NCI-H128 (cell line): ENCODE measurements at regions not wholly inside any gene's neighbourhood (a gene's known extent, or its start where the extent isn't known, plus 50 kb on each side); places are given as distances from the start of the nearest gene placed in this dataset.

Experiments
- DNase-seq: peaks from one replicate; lab custom pipeline; 2025; ENCODE audit not compliant: unreplicated experiment; lab: John Stamatoyannopoulos, UW

GRCh38 chr11:15865212-15865987 is 490.9 kb downstream of the SOX6 start:
- no peak for DNase-seq

DNA sequence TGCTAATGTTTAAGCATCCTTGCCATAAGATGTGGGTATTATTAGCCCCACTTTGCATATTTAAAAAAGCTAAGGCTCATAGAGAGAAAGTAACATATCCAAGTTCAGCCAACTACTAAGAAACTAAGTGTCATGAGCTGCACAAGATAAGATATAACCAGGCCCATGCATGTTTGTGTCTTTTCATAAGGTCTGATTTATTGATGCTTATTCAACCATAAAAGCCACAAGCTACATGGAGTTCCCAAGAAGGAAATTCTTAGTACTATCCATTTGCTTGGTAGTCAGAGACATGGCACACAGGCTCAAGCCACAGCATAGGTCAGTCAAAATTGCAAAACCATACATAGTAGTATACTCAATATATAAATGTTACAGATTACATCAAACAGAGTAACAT is 488.5 kb downstream of the SOX6 start:
- no peak for DNase-seq

- DNase-seq = no peak
Measured at GRCh38 chr11:15870911-15871310, 485.4 kb downstream of the SOX6 start.

- no peak for DNase-seq
Measured at GRCh38 chr11:15871904-15872626, 484.3 kb downstream of the SOX6 start.

GRCh38 chr11:15873501-15873900 is 482.8 kb downstream of the SOX6 start:
- no peak for DNase-seq

GRCh38 chr11:15874704-15875103 is 481.6 kb downstream of the SOX6 start:
- no peak for DNase-seq

- DNase-seq = no peak
Measured at GRCh38 chr11:15875393-15875792, 481.0 kb downstream of the SOX6 start.

- no peak for DNase-seq
Measured at GRCh38 chr11:15875943-15876342, 480.4 kb downstream of the SOX6 start.

DNA sequence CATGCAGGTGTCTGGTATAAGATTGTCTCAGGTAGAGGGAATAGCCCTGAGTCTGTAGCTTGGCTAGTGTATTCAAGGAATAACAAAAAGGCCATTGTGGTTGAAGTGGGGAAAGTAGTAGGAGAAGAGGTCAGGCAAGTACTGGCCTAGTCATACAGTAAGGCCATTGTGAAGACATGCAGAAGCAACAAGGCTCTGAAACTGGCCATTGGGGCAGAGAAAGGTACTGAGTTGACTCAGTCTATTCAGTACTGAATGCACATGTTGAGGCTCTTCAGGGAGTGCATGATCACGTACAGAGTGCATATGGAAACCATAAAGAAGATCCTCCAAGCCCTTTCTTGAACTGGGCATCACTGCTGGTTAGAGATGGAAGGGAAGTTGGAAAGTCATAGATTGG is 477.6 kb downstream of the SOX6 start:
- no peak for DNase-seq

DNA sequence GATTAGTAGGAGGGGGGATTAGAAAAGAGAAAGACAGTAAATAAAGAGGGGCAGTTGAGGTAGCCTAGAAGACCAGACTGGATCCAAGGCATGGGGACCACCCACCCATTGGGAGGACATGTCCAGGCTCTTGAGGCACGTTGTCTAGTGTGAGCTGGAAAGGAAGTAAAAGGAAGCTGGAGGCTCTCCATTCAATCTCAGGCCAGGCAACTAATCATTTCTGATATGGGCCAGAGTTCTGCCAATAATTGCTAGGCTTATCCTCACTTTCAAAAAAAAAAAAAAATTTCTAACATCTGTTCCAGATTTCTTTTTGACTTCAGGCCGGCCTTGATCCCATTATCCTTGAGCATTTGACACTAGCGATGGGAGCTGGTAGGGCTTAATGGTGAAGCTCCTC is 476.1 kb downstream of the SOX6 start:
- DNase-seq = no peak

- no peak for DNase-seq
Measured at GRCh38 chr11:15882876-15883454, 473.4 kb downstream of the SOX6 start.

GRCh38 chr11:15883455-15883920 is 472.9 kb downstream of the SOX6 start:
- DNase-seq = no peak

- DNase-seq = no peak
Measured at GRCh38 chr11:15884141-15884540, 472.2 kb downstream of the SOX6 start.

DNA sequence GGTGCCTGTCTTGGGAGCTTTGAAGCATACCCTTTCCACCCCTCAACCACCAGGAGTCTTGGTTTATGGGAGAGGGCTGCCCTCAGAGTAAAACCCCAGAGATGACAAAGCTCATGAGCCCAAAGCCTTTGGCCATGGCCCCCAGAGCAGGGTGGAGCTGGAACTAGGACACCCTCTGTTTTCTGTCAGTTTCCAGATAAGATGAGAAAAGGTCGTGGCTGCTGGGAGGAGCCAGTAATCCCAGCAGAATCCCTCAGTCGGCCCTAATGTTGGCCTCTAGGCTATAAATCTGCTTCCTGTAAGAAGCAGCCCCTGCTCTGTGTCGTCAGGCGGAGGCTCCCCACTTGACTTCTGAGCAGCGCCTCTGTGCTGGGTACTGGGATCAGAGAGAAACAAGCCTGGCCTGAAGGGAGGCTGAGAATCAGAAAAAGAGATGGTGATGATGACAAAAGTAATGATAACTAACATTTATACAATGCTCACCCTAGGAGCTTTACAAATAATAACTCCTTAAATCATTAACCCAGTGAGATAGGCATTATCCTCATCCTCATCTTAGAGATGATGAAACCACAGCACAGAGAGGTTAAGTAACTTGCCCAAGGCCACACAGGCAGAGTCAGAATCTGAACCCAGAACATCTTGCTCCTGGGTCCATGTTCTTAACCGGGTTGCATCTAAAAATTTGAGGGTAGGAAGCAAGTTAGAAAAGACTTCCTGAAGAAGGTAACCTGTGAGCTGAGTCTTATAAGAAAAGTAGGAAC is 471.4 kb downstream of the SOX6 start:
- DNase-seq = no peak

DNA sequence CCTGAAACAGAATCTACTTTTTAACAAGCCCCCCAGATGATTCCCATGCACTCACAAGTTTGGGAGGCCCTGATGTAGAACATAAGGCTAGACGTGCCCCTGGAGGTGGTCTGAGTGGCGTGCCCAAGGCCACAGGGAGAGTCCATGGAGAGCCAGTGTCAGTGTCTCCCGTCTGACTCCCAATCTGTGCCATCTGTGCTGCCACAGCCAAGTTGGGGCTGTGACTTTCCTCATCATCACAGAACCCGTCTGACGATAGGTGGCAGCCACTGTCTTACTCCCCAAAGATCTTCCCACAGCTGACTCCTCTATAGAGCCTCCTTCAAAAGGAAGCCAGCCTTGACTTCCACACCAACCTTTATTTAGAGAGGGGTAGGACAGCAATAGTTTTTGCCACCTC is 470.5 kb downstream of the SOX6 start:
- DNase-seq = no peak

DNA sequence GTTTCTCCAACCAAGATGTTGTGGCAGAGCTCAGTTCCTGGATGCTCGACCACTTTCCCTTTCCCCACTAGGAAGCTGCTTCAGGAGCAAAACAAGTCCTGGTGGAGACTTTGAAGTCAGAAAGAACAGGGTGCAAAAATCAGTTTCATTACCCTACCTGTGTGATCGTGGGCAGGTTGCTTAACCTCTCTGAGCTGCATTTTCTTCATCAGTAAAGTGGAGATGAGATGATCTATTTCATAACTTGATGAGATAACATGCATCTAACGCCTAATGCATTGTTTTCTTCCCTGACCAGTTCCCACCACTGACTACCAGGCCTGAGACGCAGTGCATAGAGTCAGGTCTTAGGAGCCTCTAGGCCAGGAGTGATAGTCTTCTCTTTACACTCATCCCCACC is 470.0 kb downstream of the SOX6 start:
- no peak for DNase-seq

DNA sequence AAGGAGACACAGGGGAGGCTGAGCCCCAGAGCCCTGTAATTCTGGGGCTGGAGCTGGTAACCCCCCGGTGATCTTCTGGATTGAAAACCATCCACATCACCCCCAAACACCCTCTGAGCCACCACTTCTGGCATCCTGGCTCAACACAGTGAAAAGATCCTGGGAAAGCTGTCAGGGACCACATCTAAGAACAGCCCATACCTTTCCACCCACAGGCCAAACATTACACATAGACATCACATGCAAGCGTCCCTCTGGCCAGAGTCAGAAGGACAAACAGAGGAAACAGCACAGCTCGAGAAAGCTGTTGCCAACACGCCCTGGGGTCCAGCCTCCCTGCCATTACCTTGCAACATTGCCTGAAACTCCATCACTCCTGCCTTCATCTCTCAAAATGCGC is 469.5 kb downstream of the SOX6 start:
- no peak for DNase-seq

DNA sequence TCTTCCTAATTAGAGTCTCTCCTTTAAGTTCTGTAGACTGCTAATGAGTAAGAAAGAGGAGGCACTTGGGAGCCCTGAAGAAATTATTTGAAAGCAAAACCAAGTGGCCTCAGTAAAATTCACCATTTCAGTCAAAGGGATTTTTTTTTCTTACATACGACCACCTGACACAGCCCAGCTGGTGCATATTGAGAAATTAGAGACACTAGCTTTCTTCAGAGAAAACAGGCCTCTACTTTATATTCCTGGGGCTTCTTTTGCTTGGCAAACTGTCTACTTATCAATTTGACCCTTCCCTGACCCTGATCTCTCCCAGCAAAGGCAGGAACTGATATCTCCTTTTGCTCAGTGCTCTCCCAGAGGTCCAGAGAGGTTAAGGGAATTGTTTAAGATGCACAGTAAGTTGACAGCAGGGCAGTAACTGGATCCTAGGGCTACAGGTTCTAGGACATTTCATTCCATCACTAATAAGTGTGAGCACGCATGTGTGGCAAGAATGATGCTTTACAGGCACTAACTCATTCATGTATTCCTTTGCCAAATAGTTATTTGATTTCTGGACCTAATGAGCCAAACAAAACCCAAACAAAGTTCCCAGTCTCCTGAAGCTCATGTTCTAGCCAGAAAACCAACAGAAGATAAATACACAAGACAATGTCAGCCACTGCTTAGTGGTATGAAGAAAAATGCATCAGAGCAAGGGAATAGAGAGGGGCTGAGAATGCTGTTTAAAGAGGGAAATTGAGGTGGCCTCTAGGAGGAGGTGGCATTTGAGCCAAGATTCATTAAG is 467.6 kb downstream of the SOX6 start:
- DNase-seq = no peak

- no peak for DNase-seq
Measured at GRCh38 chr11:15889363-15890030, 466.8 kb downstream of the SOX6 start.
